NOMO-1 (cell line): ENCODE measurements at regions not wholly inside any gene's neighbourhood (a gene's known extent, or its start where the extent isn't known, plus 50 kb on each side); places are given as distances from the start of the nearest gene placed in this dataset.

ENCODE experiments used
- DNase-seq, 2 experiments: peaks; one replicate each; lab custom pipeline; 2025; ENCODE audit not compliant: unreplicated experiment in 2 of 2; lab: John Stamatoyannopoulos, UW

GRCh38 chr5:9928326-9928725 is 298.2 kb upstream of the TAS2R1 start:
- DNase-seq: no peak

- no peak for DNase-seq
These were observed 297.4 kb upstream of the TAS2R1 start for GRCh38 chr5:9927521-9927997.

DNA sequence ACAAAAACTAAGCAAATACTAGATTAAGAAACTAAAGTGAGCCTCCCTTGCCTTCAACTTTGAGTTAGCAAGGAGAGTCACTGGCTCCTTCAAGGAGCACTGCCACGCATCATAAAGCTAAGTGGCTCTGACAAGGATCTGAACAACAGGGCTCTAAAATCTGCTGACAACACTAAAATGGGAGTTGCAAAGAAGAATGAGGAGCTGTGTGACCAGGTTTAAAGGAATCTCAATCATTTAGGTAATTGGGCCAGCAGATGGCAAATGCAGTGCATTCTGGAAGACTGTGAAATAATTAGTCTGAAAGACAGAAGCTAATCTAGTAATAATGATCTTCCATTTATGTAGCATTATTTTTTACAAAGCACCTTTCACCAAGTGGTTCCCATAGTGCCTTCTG is 297.0 kb upstream of the TAS2R1 start:
- no peak for DNase-seq

DNA sequence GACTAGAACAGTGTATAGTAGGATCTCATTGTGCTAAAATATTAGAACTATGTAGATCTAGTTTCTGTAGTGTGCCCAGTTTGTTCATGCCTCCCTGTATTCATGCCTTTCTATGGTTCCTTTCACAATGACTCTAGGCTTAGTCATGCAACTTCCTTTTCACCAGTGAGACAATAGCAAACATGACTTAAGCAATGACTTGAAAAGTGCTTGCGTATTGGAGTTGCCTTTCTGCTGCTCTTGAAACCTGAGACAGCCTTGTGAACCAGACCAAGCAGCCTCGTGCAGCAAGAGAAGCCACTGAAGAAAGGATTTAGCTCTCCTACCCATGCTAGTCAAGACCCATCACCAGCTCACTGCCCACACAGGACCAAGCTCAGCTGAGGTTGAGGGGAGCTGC is 294.5 kb upstream of the TAS2R1 start:
- DNase-seq: no peak

GRCh38 chr5:9922719-9923118 is 292.6 kb upstream of the TAS2R1 start:
- DNase-seq: no peak

GRCh38 chr5:9920697-9921096 is 290.5 kb upstream of the TAS2R1 start:
- DNase-seq: no peak

GRCh38 chr5:9919306-9920030 is 289.3 kb upstream of the TAS2R1 start:
- DNase-seq: no peak

GRCh38 chr5:9905661-9906060 is 275.5 kb upstream of the TAS2R1 start:
- DNase-seq: no peak

DNA sequence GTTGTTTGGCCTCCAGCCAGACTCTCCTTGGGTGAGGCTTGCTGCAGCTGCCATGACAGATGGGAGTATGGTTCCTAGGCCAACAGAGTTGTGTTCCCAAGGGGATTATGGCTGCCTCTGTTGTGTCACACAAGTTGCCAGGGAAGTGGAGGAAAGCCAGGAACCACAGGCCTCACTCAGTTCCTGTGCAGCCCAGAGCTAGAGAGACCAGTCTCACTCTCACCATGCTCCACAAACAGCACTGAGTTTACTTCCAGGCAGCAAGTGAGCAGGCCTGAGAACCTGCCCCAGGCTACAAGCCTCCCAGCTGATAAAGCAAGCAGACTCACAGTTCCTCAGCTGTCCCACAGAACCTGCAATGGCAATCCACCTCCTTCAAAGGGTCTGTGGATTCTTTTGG is 273.6 kb upstream of the TAS2R1 start:
- DNase-seq: no peak

- DNase-seq: no peak
These were observed 268.2 kb upstream of the TAS2R1 start for GRCh38 chr5:9898319-9898718.

DNA sequence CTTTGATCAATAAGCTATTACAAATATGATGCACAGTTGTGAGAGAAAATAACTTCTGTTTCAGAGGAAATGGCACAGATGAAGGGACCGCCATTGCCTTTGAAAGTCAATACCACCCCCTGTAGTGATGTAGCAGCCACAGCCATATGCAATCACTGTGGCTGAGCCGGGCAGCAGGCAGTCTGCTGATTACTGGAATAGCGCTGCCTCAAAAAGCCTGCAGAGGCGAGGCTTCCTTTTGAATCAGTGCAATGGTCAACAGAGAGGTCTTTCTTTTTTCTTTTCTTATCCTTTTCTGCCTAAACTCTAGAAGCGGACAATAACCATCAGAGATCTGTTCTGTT is 265.1 kb upstream of the TAS2R1 start:
- no peak for DNase-seq

DNA sequence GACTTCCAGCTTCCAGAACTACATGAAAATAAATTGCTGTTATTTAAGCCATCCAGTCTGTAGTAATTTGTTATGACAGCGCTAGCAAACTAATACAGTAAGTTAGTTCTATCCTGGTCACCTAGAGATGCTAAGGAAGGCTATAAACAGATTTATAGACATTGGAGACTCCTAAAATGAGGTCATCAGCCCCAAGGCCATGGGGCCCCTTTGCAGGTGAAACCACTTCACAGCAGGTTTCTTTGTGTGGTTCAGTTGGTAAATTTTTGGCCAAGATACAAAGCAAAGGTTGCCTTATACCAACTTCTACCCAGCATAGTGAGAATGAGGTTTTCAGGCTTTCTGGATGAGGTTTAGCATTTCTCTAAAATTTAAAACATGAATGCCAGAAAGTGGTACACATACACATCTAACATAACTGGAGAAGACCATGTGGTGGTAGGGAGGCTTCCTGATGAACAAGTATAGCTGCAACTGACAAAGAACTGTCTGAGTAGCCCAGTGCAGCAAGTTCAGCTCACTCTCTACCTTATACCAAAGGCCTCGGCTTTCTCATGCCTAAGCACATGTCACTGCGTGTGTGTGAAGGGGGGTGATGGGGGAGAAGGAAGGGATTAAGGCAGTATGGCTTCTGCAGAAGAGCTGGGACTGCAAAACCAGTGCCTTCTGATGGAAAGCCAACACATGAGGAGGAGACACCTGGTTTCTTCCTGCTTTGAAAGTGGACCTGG is 264.6 kb upstream of the TAS2R1 start:
- no peak for DNase-seq

- no peak for DNase-seq
These were observed 262.5 kb upstream of the TAS2R1 start for GRCh38 chr5:9892696-9893095.

DNA sequence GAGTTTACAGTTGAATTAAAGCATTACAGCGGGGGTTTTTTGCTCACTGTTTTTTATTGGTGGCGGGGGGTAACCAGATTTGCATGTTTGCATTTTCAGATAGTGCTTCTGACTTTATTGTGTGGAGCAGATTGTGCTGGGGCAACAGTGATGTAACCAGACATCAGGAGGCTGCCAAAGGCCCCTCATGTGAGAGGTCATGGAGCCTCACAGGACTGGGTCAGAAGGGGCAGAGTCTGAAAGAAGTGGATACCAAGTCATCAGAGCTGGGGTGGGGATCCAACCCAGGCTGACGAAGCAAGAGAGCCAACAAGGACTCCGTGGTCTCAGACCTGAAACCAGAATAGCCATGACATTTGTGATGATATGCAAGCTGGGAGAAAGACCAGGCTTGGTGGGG is 259.4 kb upstream of the TAS2R1 start:
- no peak for DNase-seq

GRCh38 chr5:9888501-9888901 is 258.4 kb upstream of the TAS2R1 start:
- no peak for DNase-seq

DNA sequence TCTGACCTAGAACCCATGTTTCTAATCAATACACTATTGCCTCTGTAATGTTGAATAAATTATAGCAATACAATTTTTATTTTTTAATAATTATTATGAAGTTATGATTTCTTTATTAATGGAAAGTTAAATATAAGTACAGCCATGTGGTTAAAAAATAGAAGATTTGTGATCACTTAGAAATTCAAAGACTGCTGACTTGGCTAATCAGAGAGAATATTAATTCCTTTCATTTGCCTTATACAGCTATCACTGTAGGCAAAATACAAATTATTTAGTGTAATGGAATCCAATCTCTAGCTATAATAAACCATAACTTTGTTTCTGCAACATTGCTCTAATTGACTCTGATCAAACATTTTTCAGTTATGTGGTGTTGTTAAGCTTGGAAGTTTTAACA is 255.0 kb upstream of the TAS2R1 start:
- no peak for DNase-seq

GRCh38 chr5:9878206-9878605 is 248.1 kb upstream of the TAS2R1 start:
- no peak for DNase-seq

DNA sequence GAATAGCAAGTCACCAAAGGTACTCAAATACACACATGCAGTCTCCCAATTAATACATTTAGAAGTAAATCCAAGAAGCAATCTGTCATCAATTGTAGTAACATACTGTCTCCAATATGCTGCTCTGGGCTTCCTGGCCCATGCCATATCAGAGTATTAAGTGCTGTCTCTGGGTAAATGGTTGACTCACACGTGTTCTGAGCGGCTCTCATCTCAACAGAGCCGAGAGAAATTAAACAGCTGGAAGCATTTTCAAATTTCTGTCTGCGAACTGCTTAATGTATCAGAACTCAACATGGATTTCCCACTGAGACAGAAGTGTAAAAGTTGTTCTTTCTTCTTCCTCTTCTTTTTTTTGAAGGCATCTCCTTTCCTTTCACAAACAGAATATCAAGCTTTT is 247.3 kb upstream of the TAS2R1 start:
- no peak for DNase-seq

DNA sequence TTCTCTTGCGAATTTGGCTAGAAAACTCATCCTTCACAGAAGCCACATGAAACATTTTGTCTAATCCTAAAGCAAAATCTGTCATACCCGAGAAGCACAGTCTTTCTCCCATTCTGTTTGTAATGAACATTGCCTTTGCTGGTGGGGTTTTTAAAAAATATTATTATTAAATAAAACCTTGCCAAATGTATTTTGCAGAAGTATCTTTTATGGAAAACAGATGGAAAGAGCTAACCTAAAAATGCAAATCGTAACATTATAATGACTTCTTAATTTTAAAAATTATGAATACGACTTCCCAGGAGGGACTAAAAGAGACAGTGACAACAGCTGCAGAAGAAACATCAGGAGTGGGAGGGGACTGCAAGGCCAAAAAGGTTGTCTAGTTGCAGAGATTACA is 246.3 kb upstream of the TAS2R1 start:
- DNase-seq: no peak

- DNase-seq: no peak
These were observed 239.6 kb upstream of the TAS2R1 start for GRCh38 chr5:9869616-9870288.

DNA sequence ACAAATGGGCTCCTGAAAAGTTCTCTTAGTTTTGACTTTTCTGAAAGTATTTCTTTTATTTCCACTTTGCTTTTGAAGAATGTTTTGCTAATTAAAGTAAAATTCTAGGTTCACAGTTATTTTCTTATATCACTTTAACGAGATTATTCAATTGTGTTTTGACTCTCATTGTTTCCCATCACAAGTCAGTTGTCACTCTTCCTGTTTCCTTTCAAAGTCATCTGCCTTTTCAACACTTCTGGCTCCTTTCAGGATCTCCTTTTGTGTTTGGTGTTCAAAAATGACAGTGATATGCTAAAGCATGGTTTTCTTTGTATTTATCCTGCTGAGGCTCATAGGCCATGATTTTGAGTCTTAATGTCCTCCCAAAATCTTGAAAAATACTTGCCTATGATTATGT is 235.4 kb upstream of the TAS2R1 start:
- no peak for DNase-seq

GRCh38 chr5:9864791-9865190 is 234.6 kb upstream of the TAS2R1 start:
- DNase-seq: no peak
